PFSK-1 (cell line): ENCODE measurements at regions not wholly inside any gene's neighbourhood (a gene's known extent, or its start where the extent isn't known, plus 50 kb on each side); places are given as distances from the start of the nearest gene placed in this dataset.

Experiments
- FOXP2 ChIP-seq: optimal IDR thresholded peaks from 2 replicates; pipeline ENCODE3; 2011; ENCODE audit warnings: borderline replicate concordance, control low read depth, inconsistent platforms; ENCODE audit not compliant: insufficient read depth; ENCODE audit errors: extremely low read length, extremely low read depth
- POLR2AphosphoS5 ChIP-seq: IDR thresholded peaks from 2 replicates; pipeline ENCODE4 v1.6.1; 2012; ENCODE audit warnings: low read depth, mild to moderate bottlenecking, control low read depth, low read length, moderate library complexity
- REST ChIP-seq, 2 experiments: IDR thresholded peaks; 2 replicates each; pipeline versions ENCODE4 v1.6.1 to v1.8.0; 2011 to 2012; ENCODE audit warnings: low read depth in 2 of 2, low read length in 2 of 2, control low read depth in 1 of 2, inconsistent platforms in 1 of 2, mild to moderate bottlenecking in 1 of 2, moderate library complexity in 1 of 2; ENCODE audit not compliant: insufficient read depth in 1 of 2
- SIN3A ChIP-seq: IDR thresholded peaks from 2 replicates; pipeline ENCODE4 v1.6.1; 2012; ENCODE audit warnings: mild to moderate bottlenecking, low read length, moderate library complexity, borderline replicate concordance; ENCODE audit not compliant: insufficient read depth
- TAF1 ChIP-seq: IDR thresholded peaks from 2 replicates; pipeline ENCODE4 v1.6.1; 2012; ENCODE audit warnings: low read length, control low read depth, borderline replicate concordance; ENCODE audit not compliant: insufficient read depth

DNA sequence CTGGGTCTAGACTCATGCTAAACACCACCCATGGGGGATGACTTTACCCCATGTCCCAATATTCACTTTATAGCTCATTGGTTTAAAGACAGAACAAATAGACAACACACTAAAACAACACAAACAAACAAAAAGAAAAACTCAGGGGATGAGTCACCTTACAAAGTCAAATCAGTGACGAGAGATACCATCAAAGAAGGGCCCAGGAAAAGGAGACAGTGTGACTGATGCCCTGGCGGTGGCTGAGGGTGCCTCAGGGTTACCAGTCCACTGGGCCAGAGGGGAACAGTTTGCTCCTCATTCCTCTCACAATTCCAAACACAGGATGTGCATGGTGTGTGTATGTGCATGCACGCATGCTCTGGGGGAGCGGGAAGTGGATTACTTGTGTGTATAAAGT is 171.3 kb upstream of the PRKCQ start:
- TF ChIP-seq POLR2AphosphoS5: no peak
- TF ChIP-seq TAF1: no peak
- TF ChIP-seq REST (IDR thresholded peaks at IDR 0.05; ENCODE audit: insufficient read depth in 1 of 2, low read depth in 2 of 2, low read length in 2 of 2): no peak
- TF ChIP-seq SIN3A: no peak
- TF ChIP-seq FOXP2: no peak
